Inflammatory macrophage (primary cell): ENCODE measurements at regions not wholly inside any gene's neighbourhood (a gene's known extent, or its start where the extent isn't known, plus 50 kb on each side); places are given as distances from the start of the nearest gene placed in this dataset.
"Not testable (repeated sequence)": the region's sequence is repeated elsewhere in the genome, so short reads cannot be mapped to it uniquely, and the experiment has no call there.

Experiments
- DNase-seq, 2 donors: peaks; one replicate each; pipeline ENCODE4 v3.0.0-alpha.2; 2020 to 2022

DNA sequence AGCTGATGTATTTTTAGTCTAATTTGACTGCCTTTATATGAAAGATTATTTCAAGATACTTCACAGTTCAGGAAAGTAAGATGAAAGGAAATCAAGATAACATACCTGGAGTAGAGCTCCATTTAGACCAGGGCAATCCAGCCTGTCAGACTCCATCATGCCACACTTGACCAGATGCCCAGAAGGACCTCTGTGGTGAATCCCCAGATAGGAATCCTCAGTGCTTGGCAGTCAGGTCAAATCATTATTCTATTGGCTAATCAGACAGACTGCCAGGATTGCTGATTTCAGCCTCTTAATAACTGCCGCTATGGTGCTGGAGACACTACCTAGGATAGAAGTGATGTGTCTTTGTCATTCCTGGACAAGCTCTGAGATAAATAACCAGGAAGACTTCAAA, 404.2 kb downstream of the STK39 start:
- DNase-seq: no peak

DNA sequence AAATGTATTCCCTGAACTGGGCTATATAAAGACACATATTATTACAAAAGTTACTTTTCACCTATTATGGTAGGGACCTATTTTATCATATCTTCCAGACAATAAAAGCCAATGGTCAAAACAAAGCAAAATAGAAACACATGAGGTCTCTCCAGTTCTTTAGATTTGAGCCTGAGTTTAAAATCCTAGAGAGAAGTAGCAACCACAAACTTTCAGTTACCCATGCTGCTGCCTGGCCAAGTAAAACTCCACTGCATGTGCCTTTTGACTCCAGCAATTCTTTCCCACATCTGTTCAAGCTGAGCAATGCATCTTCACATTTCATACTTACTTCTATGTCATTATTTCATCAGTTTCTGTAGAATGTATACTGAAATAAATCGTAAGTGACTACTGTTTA, 405.3 kb downstream of the STK39 start:
- no peak for DNase-seq

DNA sequence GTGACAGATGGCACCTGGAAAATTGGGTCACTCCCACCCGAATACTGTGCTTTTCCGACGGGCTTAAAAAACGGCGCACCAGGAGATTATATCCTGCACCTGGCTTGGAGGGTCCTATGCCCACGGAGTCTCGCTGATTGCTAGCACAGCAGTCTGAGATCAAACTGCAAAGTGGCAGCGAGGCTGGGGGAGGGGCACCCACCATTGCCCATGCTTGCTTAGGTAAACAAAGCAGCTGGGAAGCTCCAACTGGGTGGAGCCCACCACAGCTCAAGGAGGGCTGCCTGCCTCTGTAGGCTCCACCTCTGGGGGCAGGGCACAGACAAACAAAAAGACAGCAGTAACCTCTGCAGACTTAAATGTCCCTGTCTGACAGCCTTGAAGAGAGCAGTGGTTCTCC, 412.1 kb downstream of the STK39 start:
- not testable (repeated sequence) for DNase-seq

DNA sequence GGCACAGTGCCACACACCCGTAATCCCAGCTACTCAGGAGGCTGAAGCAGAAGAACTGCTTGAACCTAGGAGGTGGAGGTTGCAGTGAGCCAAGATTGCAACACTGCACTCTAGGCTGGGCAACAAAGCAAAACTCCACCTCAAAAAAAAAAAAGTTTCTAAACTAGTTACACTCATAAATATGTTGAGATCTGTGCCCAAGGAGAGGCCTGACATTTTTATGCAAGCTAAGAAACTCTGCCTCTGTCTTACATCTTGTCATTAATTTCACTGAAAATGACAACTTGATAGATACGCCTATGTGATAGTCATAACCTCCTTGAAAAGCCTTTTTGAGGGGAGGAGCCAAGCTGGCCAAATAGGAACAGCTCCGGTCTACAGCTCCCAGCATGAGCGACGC, 412.7 kb downstream of the STK39 start:
- no peak for DNase-seq

DNA sequence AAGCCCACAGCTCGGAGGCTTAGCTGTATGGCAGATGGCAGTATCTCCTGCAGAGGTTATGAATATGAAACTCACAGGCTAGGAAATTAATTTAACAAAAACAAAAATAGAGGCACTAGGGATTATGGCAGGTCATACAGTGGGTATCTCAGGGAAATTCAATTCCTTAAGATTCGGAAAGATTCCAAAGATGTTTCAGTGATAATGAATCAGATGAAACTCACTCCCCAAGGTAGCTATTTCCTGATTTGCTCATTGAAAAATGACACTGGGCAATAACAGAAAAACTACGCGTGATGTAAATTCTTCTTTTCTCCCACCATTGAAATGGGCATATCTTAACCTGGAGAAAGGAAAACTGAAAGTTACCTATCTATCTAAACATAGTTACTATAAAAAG, 414.1 kb downstream of the STK39 start:
- no peak for DNase-seq

DNA sequence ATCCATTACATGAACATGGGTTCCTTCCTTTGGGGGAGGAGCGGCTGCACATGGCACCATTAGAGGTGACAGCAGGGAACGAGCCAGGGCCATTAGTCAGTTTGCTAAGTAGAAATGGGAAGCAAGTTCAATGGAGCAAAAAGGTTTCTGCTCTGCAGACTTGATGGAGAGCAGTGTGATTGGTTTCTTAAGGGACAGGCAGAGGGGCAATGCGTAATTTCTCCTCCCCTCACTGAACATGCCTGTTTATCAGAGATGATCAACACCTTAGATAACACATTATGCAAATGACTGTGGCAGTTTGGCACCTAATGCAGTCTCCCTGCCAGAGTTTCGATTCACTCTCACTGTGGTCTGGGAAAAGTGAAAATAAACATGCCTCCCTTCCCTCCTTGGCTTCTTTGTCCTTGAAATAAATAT, 414.5 kb downstream of the STK39 start:
- DNase-seq: no peak

DNA sequence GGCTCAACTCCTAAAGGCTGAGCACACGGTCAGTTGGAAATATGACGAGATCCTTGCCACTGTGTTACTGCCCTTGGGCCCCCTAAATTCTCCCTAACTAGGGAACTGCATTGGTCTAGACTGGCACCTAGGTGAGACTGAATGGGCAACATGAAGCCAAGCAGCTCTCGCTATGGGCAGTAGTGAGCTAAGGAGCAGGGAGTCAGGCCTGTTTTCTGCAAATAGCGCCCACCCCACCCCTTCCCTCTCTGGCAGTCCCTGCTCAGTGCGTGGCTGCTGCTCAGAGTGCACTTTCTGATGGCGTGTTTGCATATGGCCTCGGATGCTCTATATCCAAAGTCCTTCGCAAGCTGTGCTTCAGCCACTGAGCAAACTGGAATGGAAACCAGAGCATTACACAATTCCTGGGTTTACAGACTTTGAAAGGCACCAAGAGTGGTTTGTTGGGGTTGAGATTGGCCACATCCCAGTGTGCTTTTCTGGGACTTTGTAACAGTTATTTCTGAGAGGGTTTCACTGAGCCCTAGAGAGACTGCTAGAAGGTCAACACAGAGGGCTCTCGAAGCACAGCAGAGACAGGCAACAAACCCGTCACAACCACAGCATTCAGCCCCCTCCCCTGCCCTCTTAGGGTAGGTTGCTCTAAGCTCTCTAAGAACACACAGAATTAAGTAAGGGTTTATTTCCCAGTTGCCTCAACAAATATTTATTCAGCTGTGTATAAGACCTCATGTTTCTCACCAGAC, 419.9 kb downstream of the STK39 start:
- DNase-seq: no peak

DNA sequence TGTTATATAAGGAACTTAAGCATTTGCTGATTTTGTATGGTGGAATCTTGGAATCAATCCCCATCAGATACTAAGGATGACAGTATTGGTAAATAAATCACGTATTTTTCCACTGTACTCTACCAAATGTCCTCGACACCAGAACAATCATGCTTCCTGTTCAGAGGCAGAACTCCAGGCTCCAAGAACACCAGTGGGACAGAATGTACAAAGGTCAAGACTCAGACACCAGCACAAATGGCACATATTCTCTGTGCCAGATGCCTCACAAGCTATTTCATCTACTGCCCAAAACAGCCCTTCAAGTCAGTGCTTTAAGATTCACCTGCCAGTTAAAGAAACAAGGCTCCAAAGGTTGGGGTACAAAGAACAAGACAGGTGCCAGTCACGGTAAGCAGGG, 420.5 kb downstream of the STK39 start:
- no peak for DNase-seq

DNA sequence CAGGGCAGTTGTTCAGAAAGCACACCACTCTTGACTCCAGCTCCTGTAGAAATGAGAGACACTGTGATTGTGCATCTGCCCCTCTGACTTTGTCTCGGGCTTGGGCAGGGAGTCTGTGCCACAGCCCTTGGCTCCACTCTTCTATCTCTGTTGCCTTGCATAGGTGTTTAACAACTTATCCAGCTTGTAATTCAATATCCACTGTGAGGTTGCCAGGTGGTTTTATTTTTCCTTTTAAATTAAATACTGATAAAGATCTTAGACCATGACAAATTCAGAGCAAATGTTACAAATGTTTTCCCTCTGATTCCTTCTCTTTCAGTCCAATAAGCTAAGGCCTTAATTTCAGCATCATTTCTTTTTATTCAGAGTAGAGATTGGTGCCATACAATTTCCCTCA, 421.7 kb downstream of the STK39 start:
- DNase-seq: no peak

DNA sequence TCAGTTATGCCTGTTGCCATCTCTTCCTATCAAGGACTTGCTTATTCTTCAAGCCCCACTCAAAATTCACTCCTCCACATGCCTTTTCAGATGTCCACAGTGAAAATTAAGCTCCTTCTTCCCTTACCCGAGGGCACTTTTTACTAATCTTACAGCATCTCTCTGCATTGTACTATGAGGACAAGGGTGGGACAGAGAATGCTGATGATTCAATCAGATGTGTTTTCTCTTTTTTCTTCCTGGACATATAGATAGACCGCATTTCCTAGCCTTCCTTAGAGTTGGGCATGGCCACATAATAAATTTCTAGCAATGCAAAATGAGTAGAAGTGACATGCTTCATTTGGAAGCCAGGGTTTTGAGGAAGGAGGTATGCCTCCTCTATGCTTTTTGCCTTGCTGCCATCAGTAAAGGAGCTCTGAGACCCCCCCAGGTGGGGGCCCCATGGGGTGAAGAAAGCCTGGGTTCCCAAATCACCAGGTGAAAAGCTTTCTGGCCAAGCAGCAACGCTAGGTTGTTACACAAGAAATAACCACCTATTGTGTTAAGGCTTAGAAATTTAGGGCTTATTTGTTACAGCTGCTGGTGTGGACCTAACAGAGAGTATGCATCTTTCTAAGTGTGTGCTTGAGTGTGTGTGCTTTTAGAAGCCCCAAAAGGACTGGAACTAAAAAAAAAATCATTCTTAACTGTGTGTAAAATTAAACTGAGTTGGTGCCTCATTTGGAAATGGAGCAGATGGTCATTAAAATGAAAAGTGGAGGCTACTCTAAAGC, 424.5 kb downstream of the STK39 start:
- DNase-seq: no peak

DNA sequence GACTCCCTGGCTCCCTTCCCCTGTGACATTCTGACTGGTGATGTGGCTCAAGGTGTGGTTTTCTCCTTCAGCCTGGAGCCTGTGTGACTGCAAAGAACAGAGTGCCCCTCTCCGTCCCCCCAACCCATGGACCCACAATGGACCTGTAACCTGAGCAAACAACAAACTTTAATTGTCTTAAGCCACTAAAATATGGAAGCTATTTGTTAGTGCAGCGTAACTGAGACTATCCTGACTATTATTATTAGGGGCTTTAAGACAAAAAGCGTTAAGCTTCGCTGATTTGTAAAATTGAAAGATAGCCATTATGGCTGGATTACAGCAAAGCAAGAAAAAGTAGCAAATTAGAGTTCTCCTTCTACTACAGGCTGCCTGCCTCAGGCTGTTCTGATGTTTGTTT, 426.9 kb downstream of the STK39 start:
- no peak for DNase-seq

DNA sequence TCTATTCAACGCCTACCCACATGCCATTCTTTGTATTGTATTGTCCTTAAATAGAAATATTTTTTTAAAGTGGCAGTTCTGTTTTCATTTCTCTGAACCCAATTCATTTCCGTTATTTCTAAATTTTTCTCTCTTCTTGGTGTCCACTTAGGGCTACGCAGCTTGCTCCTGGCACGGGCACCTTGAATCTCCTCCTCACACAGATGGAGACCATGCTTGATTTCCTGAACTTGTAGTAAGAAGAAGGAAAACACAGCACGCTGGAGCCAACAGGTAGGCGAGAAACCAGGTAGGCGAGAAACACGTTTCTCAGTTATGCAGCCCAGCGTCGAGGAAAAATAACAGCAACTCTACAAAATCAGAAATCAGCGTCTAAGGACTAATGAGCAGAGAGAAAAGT, 428.9 kb downstream of the STK39 start:
- DNase-seq: no peak

DNA sequence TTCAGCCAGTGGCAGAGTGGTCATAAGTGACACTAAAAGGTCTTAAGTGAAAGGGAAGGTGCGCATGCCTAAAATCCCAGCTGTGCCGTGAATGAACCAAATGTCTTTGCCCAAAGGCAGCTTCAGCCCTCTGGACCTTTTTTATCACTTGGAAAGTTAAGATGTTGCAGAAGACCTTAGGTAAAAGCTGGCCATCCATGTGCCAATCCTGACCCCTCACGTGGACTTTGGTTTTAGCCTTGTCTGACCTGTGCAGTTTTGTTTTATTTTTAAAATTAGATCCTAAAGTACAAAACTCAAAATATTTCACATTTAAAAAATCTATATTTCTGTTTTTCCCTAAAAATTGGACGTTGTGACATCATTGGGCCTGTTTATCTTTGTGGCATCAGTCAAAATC, 429.5 kb downstream of the STK39 start:
- no peak for DNase-seq

DNA sequence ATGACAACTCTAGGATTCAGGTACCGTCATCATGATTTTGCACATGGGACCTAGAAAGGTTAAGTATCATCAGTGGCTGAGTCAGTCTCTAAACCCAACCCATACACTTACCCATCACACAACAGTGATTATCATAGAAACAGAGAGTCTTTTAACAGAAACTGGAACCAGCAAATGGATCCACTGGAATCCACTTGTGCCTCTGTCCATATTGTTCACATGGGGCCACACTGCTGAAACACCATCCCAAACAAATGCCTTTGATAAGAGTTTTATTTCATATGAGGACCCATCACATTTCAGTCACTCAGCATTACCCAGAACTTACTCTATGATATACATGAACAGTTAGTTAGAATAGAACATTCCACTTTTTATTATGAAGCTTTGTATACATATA, 430.0 kb downstream of the STK39 start:
- no peak for DNase-seq

DNA sequence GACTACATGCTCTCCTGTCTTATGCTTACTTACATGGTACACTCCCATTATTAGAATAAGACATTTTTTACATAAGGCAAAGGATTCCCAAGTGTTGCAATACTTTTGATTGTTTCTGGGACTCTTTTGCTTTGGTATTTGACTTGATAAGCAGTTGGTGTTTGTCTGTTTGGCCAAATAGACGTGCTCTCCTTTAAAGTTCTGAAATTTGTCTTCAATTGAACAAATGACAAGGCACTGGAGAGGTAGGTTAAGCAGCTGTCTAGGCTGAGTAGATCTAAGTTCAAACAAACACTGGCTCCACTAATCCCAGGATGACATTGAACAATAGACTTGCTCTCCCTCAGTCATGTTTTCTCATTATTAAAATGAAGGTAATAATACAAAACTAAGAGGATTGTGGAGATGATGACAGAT, 430.5 kb downstream of the STK39 start:
- no peak for DNase-seq

DNA sequence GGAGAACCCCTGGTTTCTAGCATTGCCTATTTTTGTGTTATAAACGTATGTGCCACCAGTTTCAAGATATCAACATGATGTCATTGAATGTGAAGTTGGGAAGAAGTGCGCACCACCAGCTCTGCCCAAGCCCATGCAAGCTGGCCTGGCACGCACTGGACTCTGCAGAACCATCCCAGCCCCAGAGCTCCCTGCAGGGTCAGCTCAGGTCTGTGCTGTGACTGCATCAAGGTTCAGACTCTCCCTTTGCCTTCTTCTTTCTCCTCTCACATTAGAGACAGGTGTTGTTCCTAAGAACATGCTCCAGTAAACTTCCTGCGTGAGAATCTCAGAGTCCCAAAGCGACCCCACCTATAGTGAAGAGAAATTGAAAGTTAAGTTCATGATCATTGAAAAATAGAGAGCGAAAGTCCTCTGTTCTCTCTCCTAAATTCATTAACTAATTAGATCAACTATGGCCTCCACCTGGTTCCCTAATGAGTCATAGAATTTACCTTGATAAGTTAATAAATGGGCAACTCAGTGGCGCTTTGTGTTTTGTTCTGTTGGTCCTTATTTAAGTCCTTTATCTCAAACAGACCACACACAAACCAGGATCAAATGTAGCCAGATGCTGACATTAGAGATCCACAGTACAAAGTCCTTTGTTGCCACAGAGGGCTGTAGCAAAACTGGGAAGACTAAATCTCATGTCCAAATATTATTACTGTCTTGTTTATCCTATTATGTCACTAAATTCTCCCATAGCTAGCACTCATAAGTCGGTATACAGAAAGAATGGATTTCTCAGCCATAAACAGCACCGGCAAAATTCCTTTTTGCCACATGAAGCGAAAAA, 432.3 kb downstream of the STK39 start:
- DNase-seq: no peak

DNA sequence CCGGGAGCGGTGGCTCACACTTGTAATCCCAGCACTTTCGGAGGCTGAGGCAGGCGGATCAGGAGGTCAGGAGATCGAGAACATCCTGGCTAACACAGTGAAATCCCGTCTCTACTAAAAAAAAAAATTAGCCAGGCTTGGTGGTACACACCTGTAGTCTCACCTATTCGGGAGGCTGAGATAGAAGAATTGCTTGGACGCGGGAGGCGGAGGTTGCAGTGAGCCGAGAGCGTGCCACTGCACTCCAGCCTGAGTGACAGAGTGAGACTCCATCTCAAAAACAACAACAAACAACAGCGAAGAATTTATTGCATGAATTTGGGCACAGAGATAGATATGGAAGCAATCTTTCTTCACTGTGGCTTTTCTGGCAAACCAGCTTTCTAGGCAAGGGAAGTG, 432.9 kb downstream of the STK39 start:
- not testable (repeated sequence) for DNase-seq

DNA sequence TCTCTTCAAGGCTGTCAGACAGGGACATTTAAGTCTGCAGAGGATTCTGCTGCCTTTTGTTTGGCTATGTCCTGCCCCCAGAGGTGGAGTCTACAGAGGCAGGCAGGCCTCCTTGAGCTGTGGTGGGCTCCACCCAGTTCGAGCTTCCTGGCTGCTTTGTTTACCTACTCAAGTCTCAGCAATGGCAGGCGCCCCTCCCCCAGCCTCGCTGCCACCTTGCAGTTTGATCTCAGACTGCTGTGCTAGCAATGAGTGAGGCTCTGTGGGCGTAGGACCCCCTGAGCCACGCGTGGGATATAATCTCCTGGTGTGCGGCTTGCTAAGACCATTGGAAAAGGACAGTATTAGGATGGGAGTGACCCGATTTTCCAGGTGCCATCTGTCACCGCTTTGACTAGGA, 437.6 kb downstream of the STK39 start:
- not testable (repeated sequence) for DNase-seq

DNA sequence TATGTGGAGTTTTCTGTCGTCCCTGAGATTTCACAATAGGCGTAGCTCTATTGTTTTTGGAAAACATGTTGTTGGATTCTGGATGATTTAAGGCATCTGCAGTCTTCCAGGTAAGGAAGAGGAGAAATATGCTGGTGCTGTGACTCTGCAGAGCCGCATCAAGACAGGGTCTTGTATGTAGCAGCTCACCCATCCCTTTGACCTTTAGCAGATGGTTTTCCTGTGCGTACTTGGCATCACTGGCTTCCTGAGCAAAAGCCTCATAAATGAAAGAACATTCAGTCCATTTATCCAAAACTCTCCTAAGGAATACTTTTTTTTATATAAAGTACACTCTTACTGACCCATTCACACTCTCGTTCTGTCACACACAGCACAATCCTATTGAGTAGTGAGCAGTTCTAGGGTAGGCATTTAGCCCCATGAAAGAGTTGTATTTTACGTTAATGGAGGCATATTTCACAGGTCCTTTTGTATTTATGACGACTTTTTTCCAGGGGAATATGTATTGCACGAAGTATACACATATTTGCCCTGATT, 443.9 kb downstream of the STK39 start:
- no peak for DNase-seq

DNA sequence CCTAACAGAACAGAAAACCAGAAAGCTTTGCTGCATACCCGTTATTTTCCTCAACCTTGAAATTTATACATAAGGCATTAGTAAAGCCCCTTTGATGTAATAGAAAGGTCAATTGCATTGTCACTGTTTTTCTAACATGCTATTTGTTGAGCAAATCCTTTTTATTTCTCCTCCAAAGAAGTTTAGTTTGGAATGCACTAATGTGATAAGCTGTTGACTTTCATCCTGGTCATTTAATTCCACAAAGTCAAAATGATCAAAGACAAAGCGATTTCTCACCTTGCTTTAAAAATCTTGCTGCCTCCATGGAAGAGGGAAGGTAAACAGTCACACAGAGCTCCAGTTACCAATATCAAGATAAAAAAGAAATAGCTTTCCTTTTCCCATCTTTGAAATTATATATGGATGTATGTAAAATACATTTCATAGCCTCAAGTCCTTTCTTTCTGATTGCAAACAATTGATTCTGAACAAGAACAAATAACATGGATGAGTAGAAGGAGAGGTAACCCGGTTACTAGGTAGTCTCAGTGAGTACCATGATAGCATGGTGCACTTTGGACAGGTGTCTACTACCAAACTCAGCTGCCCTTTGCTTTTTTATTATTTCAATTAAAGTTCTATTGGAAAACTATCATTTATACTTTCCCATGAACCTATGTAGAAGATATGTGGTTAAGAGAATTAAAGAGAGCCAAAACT, 452.7 kb downstream of the STK39 start:
- DNase-seq: no peak

DNA sequence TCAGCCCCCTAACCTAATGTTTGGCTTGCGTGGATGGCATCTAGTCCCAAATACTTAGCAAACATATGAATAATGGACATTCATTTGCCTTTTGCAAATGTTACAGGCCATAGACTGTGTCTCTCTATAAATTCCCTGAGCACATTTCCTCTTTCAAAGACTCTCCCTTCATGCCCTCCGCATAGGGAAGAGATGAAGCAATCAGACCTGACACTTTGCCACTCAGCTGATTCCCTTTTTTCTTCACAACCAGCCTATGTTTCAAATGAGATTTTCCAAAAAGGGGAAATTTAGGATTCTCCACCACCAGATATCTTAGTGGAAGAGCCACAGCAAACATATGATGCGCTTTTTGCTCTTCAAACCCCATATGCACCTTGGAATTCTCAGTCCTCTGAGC, 453.7 kb downstream of the STK39 start:
- DNase-seq: no peak

DNA sequence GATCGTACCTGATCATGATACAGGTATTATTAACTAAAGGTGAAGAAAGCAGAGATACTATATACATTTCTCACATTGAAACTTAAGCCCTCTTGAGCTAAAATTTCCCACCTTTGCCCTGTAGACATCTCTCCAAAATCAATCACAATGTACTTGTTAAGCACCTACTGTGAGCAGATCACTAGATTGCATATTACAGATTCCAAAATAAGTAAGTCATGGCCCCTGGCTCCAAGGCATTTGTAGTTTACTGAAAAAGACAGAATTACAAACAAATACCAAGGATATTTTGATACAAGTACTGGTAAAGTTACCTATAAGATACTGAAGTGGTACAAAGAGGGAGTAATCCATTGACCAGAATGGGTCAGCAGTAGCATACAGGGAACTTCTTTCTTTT, 455.3 kb downstream of the STK39 start:
- DNase-seq: no peak
